HG02678 (cell line): ENCODE measurements at regions not wholly inside any gene's neighbourhood (a gene's known extent, or its start where the extent isn't known, plus 50 kb on each side); places are given as distances from the start of the nearest gene placed in this dataset.
"Not testable (repeated sequence)": the region's sequence is repeated elsewhere in the genome, so short reads cannot be mapped to it uniquely, and the experiment has no call there.

Source experiments
- ATAC-seq: cut with Tn5 transposase; IDR thresholded peaks from one replicate; pipeline ENCODE4 v1.9.1; 2021; ENCODE audit warnings: mild to moderate bottlenecking, moderate library complexity; ENCODE audit not compliant: unreplicated experiment

DNA sequence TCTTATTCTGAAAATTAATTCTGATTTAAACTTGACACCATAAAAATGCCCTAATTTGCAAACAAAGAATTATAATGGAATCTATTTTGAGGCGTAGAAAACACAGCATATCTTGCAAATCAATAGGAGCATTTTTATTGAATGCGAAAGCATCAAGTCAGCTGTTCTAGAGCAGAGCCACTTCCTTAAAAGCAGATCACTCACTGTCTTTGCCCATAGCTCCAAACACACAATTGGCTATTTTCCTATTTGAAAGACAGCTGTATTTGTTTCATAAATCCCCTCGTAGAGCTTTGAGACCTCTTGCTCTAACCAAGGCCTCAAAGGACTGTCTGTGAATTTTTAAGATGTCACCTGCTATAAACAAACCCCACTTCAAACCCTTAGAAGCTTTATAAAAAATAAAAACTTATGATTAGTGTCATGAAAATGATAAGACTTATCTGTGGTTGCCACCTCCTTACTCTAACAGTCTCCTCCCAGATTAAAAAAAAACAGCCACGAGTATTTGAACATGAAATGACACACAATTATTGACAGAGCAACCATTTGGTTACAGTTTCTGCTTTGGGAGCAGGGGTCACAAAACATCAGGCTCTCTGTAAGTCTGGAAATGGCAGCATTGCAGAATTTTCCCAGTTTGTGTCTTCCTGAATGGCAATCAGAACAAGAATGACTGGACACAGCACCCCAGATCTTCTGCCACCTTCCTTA is 75.6 kb upstream of the RASEF start:
- ATAC-seq, result no peak

DNA sequence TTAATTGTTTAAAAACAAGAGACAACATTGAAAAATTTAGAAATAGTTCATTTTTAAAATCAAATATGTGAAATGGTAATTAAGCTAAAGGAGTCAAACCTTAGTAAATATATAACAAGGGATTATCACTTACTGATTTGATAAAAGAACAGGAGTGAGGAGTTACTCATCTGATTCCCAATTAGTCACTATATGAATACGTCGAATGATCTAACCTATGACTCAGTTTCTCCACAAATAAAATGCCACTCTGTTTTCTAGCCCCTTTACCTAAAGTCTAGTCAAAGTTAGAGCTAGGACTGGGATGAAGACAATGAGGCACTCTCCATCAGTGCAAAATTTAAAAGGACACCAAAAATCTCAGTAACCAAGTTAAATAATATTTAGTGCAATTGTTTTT is 70.4 kb upstream of the RASEF start:
- no peak for ATAC-seq

- ATAC-seq, result no peak
Measured at GRCh38 chr9:83132768-83133167, 69.8 kb upstream of the RASEF start.

DNA sequence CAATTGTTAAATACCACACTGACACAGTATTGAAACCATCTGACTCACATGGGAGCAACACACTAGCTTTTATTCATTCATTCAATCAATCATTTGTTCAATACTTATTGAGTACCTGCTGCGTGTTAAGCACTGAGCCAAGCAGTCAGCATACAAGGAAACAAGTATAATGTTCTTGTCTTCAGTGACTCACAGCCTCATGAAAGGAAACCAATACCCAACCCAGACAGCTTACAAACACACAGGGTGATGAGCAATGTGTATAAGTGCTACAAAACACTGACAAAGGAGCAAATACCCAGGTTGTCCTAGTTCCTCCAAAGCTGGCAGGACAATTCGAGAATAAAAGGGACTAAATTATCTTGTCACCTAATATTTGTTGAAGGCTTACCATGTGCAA is 67.6 kb upstream of the RASEF start:
- no peak for ATAC-seq

- no peak for ATAC-seq
Measured at GRCh38 chr9:83125671-83126070, 62.7 kb upstream of the RASEF start.

DNA sequence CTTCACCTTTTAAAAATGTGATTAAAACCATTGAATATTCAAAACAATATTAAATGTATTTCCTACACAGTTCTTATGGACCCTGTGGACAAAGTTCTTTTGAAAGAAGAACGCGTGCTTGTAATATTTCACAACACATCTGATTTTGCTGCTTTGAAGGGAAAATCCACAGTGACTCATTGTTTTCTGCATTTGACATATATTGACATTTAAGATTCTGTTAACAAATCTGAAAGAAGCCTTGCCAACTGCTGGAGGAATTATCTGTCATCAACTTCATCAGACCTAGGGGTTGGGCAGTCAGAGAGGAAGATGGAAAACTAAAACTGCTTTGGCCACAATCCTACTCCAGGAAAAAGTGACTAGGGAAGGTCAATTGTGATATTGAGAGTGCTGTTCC is 56.9 kb upstream of the RASEF start:
- no peak for ATAC-seq

DNA sequence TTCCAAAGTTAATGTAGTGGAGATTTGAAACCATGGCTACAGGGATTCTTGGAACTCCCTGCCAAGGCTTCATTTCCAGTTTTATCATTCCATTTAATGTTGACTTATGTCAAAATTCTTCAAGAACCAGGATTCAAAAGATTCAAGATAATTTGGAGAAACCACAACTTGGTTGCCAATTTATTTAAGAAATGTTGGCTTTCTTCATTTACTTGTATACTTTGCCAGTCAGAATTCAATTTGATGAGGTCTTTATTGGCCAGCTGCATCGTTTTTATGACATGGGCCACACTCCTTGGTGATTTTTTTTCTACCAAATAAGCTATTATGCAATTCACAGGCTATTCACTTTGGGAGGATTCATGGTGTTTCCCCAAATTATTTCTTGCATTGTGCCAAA is 53.1 kb upstream of the RASEF start:
- ATAC-seq, result no peak

DNA sequence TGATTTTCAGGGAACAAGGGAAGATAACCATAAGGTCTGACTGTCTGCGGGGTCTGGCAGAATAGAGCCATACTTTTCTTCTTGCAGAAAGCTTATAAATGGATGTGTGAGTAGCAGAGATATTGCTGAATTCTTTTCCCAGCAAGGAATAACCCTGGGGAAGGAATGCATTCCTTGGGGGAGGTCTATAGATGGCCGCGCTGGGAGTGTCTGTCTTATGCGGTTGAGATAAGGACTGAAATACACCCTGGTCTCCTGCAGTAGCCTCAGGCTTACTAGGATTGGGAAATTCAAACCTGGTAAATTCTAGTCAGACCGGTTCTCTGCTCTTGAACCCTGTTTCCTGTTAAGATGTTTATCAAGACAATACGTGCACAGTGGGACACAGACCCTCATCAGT is 50.5 kb upstream of the RASEF start:
- ATAC-seq, result not testable (repeated sequence)
